Effector memory CD8-positive, alpha-beta T cell (primary cell): ENCODE measurements at regions not wholly inside any gene's neighbourhood (a gene's known extent, or its start where the extent isn't known, plus 50 kb on each side); places are given as distances from the start of the nearest gene placed in this dataset.

Experiments
- ATAC-seq: fragments of 150-1000 bp; cut with Tn5 transposase; replicated peaks from 2 replicates; pipeline ENCODE4 v1.10.0; 2021; ENCODE audit warnings: mild to moderate bottlenecking, moderate library complexity
- DNase-seq, 3 experiments: peaks; one replicate each; pipeline ENCODE4 v3.0.0; 2021
- H3K27ac Mint-ChIP-seq, 2 donors: one replicate each; pipeline ENCODE4 v1.8.0; 2022; ENCODE audit warnings: mild to moderate bottlenecking in 2 of 2, mixed read lengths in 2 of 2, moderate library complexity in 2 of 2
- H3K27me3 Mint-ChIP-seq, 2 donors: one replicate each; pipeline ENCODE4 v1.8.0; 2022; ENCODE audit warnings: mixed read lengths in 2 of 2
- H3K36me3 Mint-ChIP-seq: one replicate; pipeline ENCODE4 v1.8.0; 2022; ENCODE audit warnings: mild to moderate bottlenecking, moderate library complexity, mixed read lengths; ENCODE audit not compliant: insufficient read depth
- H3K4me1 Mint-ChIP-seq, 2 donors: one replicate each; pipeline ENCODE4 v1.8.0; 2022; ENCODE audit warnings: low read depth in 2 of 2, mixed read lengths in 2 of 2
- H3K4me3 Mint-ChIP-seq, 2 donors: one replicate each; pipeline ENCODE4 v1.8.0; 2022; ENCODE audit warnings: mild to moderate bottlenecking in 2 of 2, mixed read lengths in 2 of 2, moderate library complexity in 2 of 2
- H3K9me3 Mint-ChIP-seq, 2 donors: one replicate each; pipeline ENCODE4 v1.8.0; 2022; ENCODE audit warnings: mixed read lengths in 2 of 2

GRCh38 chr6:98759459-98759858 lies 74.9 kb upstream of the POU3F2 start:
- ATAC-seq (no peak), DNase-seq (no peak)
- peaks cover 0 to 9% of the 10 kb centered on the region in 2 donors for H3K27me3 Mint-ChIP-seq
- H3K36me3 Mint-ChIP-seq: no peaks in the 10 kb centered on the region
- H3K4me1 Mint-ChIP-seq: peaks cover 2 to 5% of the 10 kb centered on the region in 2 donors
- no peak overlapping the region for H3K27ac Mint-ChIP-seq
- no peak overlapping the region for H3K4me3 Mint-ChIP-seq
- peaks cover 0 to 7% of the 10 kb centered on the region in 2 donors for H3K9me3 Mint-ChIP-seq

- Mint-ChIP-seq H3K9me3 (no peaks in the 10 kb centered on the region), H3K27ac (no peak overlapping the region), H3K4me1 (peaks cover 3 to 7% of the 10 kb centered on the region in 2 donors), H3K4me3 (peak overlapping the region; percentile 17 to 45), H3K27me3 (peaks cover 15 to 26% of the 10 kb centered on the region in 2 donors), H3K36me3 (no peaks in the 10 kb centered on the region)
- DNase-seq: no peak
- ATAC-seq: no peak
Measured at GRCh38 chr6:98764373-98764911, 69.9 kb upstream of the POU3F2 start.

GRCh38 chr6:98769546-98769945 lies 64.8 kb upstream of the POU3F2 start:
- ATAC-seq: no peak
- Mint-ChIP-seq H3K9me3 (no peaks in the 10 kb centered on the region), H3K4me3 (no peak overlapping the region), H3K36me3 (no peaks in the 10 kb centered on the region), H3K4me1 (peaks cover under 1% of the 10 kb centered on the region in 2 donors), H3K27me3 (peaks cover 39 to 42% of the 10 kb centered on the region in 2 donors), H3K27ac (no peak overlapping the region)
- no peak for DNase-seq

GRCh38 chr6:98775205-98775604 lies 59.2 kb upstream of the POU3F2 start:
- ATAC-seq (no peak), DNase-seq (no peak)
- H3K36me3 Mint-ChIP-seq: no peaks in the 10 kb centered on the region
- H3K4me3 Mint-ChIP-seq: no peak overlapping the region
- H3K4me1 Mint-ChIP-seq: no peaks in the 10 kb centered on the region
- H3K27ac Mint-ChIP-seq: no peak overlapping the region
- peaks cover 21 to 30% of the 10 kb centered on the region in 2 donors for H3K27me3 Mint-ChIP-seq
- H3K9me3 Mint-ChIP-seq: no peaks in the 10 kb centered on the region

GRCh38 chr6:98777762-98778161 lies 56.6 kb upstream of the POU3F2 start:
- Mint-ChIP-seq H3K27me3 (peaks cover 17 to 21% of the 10 kb centered on the region in 2 donors), H3K27ac (no peak overlapping the region), H3K9me3 (no peaks in the 10 kb centered on the region), H3K4me3 (no peak overlapping the region), H3K4me1 (no peaks in the 10 kb centered on the region), H3K36me3 (no peaks in the 10 kb centered on the region)
- no peak for DNase-seq
- no peak for ATAC-seq

- no peak for ATAC-seq
- peaks cover 15 to 20% of the 10 kb centered on the region in 2 donors for H3K27me3 Mint-ChIP-seq
- H3K4me3 Mint-ChIP-seq: no peak overlapping the region
Measured at GRCh38 chr6:98779618-98780017, 54.8 kb upstream of the POU3F2 start.

GRCh38 chr6:98782772-98783171 lies 51.6 kb upstream of the POU3F2 start:
- Mint-ChIP-seq H3K36me3 (no peaks in the 10 kb centered on the region), H3K27me3 (peaks cover 26 to 32% of the 10 kb centered on the region in 2 donors), H3K4me3 (no peak overlapping the region), H3K9me3 (no peaks in the 10 kb centered on the region), H3K27ac (no peak overlapping the region), H3K4me1 (no peaks in the 10 kb centered on the region)
- ATAC-seq (no peak), DNase-seq (no peak)

More at GRCh38 chr6:98779618-98780017, 54.8 kb upstream of the POU3F2 start:
- no peak for DNase-seq
- Mint-ChIP-seq H3K9me3 (no peaks in the 10 kb centered on the region), H3K36me3 (no peaks in the 10 kb centered on the region), H3K27ac (no peak overlapping the region), H3K4me1 (no peaks in the 10 kb centered on the region)

GRCh38 chr6:98783578-98783977 lies 50.8 kb upstream of the POU3F2 start:
- no peaks in the 10 kb centered on the region for H3K36me3 Mint-ChIP-seq

More at GRCh38 chr6:98783578-98783977, 50.8 kb upstream of the POU3F2 start:
- no peaks in the 10 kb centered on the region for H3K9me3 Mint-ChIP-seq
- no peak overlapping the region for H3K4me3 Mint-ChIP-seq
- H3K27ac Mint-ChIP-seq: no peak overlapping the region
- no peak for DNase-seq
- no peak for ATAC-seq
- H3K4me1 Mint-ChIP-seq: no peaks in the 10 kb centered on the region
- H3K27me3 Mint-ChIP-seq: peaks cover 32 to 33% of the 10 kb centered on the region in 2 donors
